ENCODE measurements at regions not wholly inside any gene's neighbourhood (a gene's known extent, or its start where the extent isn't known, plus 50 kb on each side); places are given as distances from the start of the nearest gene placed in this dataset.

- TF ChIP-seq SMC3 (IDR thresholded peaks at IDR 0.05; ENCODE audit: low read depth, low read length), result no peak
- no peak for TF ChIP-seq GATA2 (CRISPR knock-in tag; IDR thresholded peaks at IDR 0.05)
- TF ChIP-seq NFIC (IDR thresholded peaks at IDR 0.05; ENCODE audit: borderline replicate concordance), result no peak
These were observed 126.8 kb upstream of the RASGRP1 start (continued) for GRCh38 chr15:38691377-38691776.

- Histone ChIP-seq H3K36me3 (replicated peaks in 1 of 2; ENCODE audit: control insufficient read depth in 1 of 2, insufficient read depth in 2 of 2, low read length in 1 of 2) (no peaks in the 10 kb centered on the region), H3K27ac (ENCODE audit: low read depth in 2 of 2, low read length in 1 of 2) (no peak overlapping the region), H3K79me2 (ENCODE audit: insufficient read depth) (no peaks in the 10 kb centered on the region), H3F3A (replicated peaks; ENCODE audit: insufficient read depth) (no peaks in the 10 kb centered on the region), H3K9me3 (no peaks in the 10 kb centered on the region), H3K4me3 (ENCODE audit: low read depth in 2 of 2, low read length in 1 of 2) (no peak overlapping the region), H3K27me3 (ENCODE audit: insufficient read depth) (no peaks in the 10 kb centered on the region), H3K4me2 (no peak overlapping the region), H3K9ac (no peak overlapping the region), H4K20me1 (ENCODE audit: insufficient read depth) (no peaks in the 10 kb centered on the region), H3K9me2 (no peaks in the 10 kb centered on the region), H2AFZ (ENCODE audit: low read depth) (no peak overlapping the region), H3K4me1 (ENCODE audit: control insufficient read depth in 1 of 2, insufficient read depth in 2 of 2, low read depth in 1 of 2, low read length in 1 of 2) (peaks cover 0 to 31% of the 10 kb centered on the region in 2 experiments; a peak in 2 of 4 replicates)
- ChIA-PET CTCF (interaction anchor here (0.6 to 7.9 kb wide), 18 partner anchors 6 to 1198 kb away, joined by 3 to 101 read pairs (median 8); partner anchors contain the start of gene RASGRP1), POLR2A (no interaction called here)
- 81% methylated on average over 7 of the region's 7 CpGs for WGBS (ENCODE audit: low lambda C conversion rate)
- no peak for TF ChIP-seq FOXM1 (IDR thresholded peaks at IDR 0.05; ENCODE audit: low read depth)
- no peak for TF ChIP-seq CTCF (IDR thresholded peaks at IDR 0.05)
- TF ChIP-seq NFIC (IDR thresholded peaks at IDR 0.05; ENCODE audit: borderline replicate concordance), result no peak
- TF ChIP-seq ELF1 (IDR thresholded peaks at IDR 0.05), result no peak
- no peak for TF ChIP-seq SIN3A (IDR thresholded peaks at IDR 0.05; ENCODE audit: borderline replicate concordance, low read depth, low read length)
- no peak for TF ChIP-seq FOSL2 (IDR thresholded peaks at IDR 0.05; ENCODE audit: borderline replicate concordance, low read depth)
- no peak for TF ChIP-seq RFX5 (IDR thresholded peaks at IDR 0.05; ENCODE audit: low read length)
- TF ChIP-seq USF2 (IDR thresholded peaks at IDR 0.05; ENCODE audit: borderline replicate concordance, low read depth, low read length), result no peak
- no peak for TF ChIP-seq EZH2phosphoT487 (IDR thresholded peaks at IDR 0.05; ENCODE audit: borderline replicate concordance, low read depth)
- no peak for TF ChIP-seq EP300 (IDR thresholded peaks at IDR 0.05; ENCODE audit: borderline replicate concordance in 1 of 2, low read depth in 1 of 2, low read length in 1 of 2)
- no peak for TF ChIP-seq MXI1 (IDR thresholded peaks at IDR 0.05; ENCODE audit: low read depth, low read length)
- TF ChIP-seq IRF3 (IDR thresholded peaks at IDR 0.05; ENCODE audit: low read depth, low read length), result no peak
- no peak for TF ChIP-seq FOXJ3 (CRISPR knock-in tag; IDR thresholded peaks at IDR 0.05)
- TF ChIP-seq MEF2A (IDR thresholded peaks at IDR 0.05; ENCODE audit: borderline replicate concordance, low read depth), result no peak
- DNase-seq, result no peak
These were observed 127.6 kb upstream of the RASGRP1 start for GRCh38 chr15:38691965-38692788.

Data from SK-N-SH (cell line).